Thyroid gland (tissue), 4 donors: ENCODE measurements at regions not wholly inside any gene's neighbourhood (a gene's known extent, or its start where the extent isn't known, plus 50 kb on each side); places are given as distances from the start of the nearest gene placed in this dataset.

Experiments
- POLR2A ChIP-seq, 2 donors: fragments of 450-650 bp; IDR thresholded peaks; one replicate each; pipeline ENCODE4 v1.6.1; 2017; ENCODE audit warnings: antibody characterized with exemption in 2 of 2, mild to moderate bottlenecking in 2 of 2, moderate library complexity in 1 of 2
- TF ChIP-seq, protein P1 (sequence below), 6 experiments: fragments of 200-600 bp in 3 of 6; fragments of 450-650 bp in 3 of 6; sonication (generic) in 3 of 6; IDR thresholded peaks; one replicate each; pipeline ENCODE4 v1.5.1; 2016 to 2019; ENCODE audit warnings: antibody characterized with exemption in 6 of 6, mild to moderate bottlenecking in 2 of 6, inconsistent platforms in 1 of 6, moderate library complexity in 1 of 6

DNA sequence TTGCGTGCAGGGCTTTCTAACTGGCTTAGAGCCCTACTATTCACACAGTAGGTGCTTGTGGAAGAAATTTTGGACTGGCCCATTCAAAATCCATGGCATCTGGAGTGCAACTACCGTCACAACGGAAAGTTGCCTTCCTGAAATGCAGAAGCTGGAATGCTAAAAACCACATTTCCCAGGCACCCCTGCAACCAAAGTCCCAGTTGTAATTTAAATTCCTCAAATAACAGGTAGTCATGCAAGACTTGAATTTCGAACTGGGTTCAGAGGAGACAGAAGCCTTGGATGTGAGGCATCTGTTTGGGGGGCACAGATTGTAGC is 186.7 kb downstream of the TOMM20 start:
- TF ChIP-seq, protein P1, sequence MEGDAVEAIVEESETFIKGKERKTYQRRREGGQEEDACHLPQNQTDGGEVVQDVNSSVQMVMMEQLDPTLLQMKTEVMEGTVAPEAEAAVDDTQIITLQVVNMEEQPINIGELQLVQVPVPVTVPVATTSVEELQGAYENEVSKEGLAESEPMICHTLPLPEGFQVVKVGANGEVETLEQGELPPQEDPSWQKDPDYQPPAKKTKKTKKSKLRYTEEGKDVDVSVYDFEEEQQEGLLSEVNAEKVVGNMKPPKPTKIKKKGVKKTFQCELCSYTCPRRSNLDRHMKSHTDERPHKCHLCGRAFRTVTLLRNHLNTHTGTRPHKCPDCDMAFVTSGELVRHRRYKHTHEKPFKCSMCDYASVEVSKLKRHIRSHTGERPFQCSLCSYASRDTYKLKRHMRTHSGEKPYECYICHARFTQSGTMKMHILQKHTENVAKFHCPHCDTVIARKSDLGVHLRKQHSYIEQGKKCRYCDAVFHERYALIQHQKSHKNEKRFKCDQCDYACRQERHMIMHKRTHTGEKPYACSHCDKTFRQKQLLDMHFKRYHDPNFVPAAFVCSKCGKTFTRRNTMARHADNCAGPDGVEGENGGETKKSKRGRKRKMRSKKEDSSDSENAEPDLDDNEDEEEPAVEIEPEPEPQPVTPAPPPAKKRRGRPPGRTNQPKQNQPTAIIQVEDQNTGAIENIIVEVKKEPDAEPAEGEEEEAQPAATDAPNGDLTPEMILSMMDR (IDR thresholded peaks at IDR 0.05) = no peak
- no peak for TF ChIP-seq POLR2A (IDR thresholded peaks at IDR 0.05)
